A549 (cell line): ENCODE measurements at regions not wholly inside any gene's neighbourhood (a gene's known extent, or its start where the extent isn't known, plus 50 kb on each side); places are given as distances from the start of the nearest gene placed in this dataset.

Source experiments
- KDM5A ChIP-seq: fragments of 200-600 bp; sonication (generic); IDR thresholded peaks from 2 replicates; pipeline ENCODE4 v1.6.1; 2016; ENCODE audit warnings: antibody characterized with exemption, mild to moderate bottlenecking
- MYC ChIP-seq: IDR thresholded peaks from 2 replicates; pipeline ENCODE4 v1.6.1; 2012; ENCODE audit warnings: mild to moderate bottlenecking, inconsistent platforms, low read length, improper control_type of control experiment, borderline replicate concordance
- POLR2A ChIP-seq: IDR thresholded peaks from 2 replicates; pipeline ENCODE4 v1.6.1; 2012; ENCODE audit warnings: mild to moderate bottlenecking, low read length
- TF ChIP-seq, protein P1 (sequence below): fragments of >200 bp; sonication (Bioruptor Twin); formaldehyde crosslinking; IDR thresholded peaks from 3 replicates; pipeline ENCODE4 v1.5.1; 2016

DNA sequence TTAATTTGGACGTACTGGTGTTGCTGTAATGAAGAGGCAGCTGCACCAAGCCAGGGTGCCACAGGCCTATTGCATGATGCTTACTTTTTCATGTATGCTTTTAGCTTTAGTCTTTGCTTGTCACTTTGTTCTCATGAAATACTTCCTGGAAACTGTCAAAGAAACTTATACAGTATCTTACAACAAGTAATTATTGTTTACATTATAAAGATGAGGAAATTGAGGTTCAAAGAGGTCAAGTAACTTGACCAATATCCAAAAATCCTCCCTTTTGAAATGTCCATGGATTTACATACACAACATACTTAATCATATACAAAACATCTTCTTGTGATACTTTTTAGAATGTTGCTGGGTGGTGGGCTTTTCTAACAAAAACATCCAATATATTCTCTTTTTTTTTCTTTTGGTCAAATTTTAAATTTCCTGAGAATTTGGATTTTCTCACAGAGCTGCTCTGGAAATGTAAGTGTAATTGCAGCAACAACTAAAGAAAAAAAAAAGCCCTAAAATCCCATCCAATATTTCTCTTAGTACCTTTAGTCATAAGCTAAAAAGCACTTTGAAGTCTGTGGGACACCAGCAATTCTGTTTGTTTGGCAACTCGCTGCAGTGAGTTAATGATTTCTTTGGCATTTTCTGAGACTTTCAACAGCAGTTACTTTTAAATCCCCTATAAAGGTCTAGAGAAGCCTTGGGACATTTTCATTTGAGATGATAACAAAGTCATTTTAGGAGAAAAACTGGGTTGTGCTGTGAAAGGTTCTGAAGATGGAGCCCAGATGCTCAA, 500.6 kb upstream of the IGFBP3 start:
- TF ChIP-seq, protein P1, sequence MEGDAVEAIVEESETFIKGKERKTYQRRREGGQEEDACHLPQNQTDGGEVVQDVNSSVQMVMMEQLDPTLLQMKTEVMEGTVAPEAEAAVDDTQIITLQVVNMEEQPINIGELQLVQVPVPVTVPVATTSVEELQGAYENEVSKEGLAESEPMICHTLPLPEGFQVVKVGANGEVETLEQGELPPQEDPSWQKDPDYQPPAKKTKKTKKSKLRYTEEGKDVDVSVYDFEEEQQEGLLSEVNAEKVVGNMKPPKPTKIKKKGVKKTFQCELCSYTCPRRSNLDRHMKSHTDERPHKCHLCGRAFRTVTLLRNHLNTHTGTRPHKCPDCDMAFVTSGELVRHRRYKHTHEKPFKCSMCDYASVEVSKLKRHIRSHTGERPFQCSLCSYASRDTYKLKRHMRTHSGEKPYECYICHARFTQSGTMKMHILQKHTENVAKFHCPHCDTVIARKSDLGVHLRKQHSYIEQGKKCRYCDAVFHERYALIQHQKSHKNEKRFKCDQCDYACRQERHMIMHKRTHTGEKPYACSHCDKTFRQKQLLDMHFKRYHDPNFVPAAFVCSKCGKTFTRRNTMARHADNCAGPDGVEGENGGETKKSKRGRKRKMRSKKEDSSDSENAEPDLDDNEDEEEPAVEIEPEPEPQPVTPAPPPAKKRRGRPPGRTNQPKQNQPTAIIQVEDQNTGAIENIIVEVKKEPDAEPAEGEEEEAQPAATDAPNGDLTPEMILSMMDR, result no peak
- no peak for TF ChIP-seq MYC
- no peak for TF ChIP-seq POLR2A
- TF ChIP-seq KDM5A, result no peak
